AG09319 (cell line): ENCODE measurements at regions not wholly inside any gene's neighbourhood (a gene's known extent, or its start where the extent isn't known, plus 50 kb on each side); places are given as distances from the start of the nearest gene placed in this dataset.

Source experiments
- DNase-seq: peaks from one replicate; pipeline ENCODE4 v3.0.0-alpha.2; 2010; ENCODE audit warnings: low read depth; ENCODE audit errors: extremely low read depth
- TF ChIP-seq, protein P1 (sequence below): IDR thresholded peaks from 2 replicates; pipeline ENCODE4 v1.5.1; 2011; ENCODE audit warnings: low read depth, mild to moderate bottlenecking, inconsistent platforms, low read length, moderate library complexity

DNA sequence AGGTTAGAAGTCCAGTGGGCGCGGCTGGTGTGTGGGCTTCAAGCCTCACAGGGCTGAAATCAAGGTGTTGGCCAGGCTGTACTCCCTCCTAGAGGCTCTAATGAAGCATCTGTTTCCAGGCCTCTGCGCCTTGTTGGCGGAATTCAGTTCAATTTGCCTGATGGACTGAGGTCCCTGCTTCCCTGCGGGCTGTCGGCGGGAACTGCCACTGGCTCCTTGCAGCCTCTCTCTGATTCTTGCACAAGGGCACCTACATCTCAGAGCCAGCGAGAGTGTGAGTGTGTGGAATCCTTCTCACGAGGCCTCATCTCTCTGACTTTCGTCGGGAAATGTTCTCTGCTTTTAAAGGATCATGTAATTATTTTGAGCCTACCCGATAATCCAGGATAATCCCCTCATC is 128.6 kb downstream of the DLEU7 start:
- no peak for DNase-seq
- TF ChIP-seq, protein P1, sequence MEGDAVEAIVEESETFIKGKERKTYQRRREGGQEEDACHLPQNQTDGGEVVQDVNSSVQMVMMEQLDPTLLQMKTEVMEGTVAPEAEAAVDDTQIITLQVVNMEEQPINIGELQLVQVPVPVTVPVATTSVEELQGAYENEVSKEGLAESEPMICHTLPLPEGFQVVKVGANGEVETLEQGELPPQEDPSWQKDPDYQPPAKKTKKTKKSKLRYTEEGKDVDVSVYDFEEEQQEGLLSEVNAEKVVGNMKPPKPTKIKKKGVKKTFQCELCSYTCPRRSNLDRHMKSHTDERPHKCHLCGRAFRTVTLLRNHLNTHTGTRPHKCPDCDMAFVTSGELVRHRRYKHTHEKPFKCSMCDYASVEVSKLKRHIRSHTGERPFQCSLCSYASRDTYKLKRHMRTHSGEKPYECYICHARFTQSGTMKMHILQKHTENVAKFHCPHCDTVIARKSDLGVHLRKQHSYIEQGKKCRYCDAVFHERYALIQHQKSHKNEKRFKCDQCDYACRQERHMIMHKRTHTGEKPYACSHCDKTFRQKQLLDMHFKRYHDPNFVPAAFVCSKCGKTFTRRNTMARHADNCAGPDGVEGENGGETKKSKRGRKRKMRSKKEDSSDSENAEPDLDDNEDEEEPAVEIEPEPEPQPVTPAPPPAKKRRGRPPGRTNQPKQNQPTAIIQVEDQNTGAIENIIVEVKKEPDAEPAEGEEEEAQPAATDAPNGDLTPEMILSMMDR, result no peak

DNA sequence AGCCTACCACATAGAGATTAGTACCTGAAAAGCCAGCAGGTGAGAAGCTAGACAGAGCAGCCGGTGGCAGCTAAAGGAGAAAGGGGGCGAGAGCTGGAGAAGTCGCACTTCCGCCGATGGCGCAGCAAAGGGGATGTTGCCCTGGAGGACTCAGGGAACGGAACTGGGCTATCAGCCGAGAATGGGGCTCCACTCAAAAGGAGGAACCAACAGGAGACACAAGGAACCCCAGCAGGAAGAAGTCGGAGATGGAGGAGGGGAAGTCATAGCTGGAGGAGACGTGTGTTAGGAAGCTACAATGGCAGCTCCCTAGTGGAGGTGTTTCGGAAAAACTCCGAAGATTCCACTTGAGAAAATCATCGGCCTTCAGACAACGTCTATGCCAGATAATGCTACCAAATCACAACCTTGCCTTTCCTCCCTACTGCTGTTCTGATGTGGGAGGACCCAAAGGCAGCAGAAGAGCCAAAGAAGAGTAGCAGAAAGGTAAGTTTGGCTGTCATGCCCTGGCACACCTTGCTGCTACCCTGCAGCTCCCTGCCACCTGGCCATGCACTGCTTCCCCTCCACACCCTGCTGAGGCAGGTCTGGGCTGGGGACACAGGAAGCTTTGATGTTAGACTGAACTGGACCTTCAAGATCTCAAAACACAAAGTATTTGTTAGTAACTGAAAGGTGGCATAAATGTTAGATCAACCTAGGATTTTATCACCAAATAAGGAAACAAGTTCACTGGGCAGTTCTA is 127.9 kb downstream of the DLEU7 start:
- no peak for DNase-seq
- TF ChIP-seq, protein P1, result no peak

DNA sequence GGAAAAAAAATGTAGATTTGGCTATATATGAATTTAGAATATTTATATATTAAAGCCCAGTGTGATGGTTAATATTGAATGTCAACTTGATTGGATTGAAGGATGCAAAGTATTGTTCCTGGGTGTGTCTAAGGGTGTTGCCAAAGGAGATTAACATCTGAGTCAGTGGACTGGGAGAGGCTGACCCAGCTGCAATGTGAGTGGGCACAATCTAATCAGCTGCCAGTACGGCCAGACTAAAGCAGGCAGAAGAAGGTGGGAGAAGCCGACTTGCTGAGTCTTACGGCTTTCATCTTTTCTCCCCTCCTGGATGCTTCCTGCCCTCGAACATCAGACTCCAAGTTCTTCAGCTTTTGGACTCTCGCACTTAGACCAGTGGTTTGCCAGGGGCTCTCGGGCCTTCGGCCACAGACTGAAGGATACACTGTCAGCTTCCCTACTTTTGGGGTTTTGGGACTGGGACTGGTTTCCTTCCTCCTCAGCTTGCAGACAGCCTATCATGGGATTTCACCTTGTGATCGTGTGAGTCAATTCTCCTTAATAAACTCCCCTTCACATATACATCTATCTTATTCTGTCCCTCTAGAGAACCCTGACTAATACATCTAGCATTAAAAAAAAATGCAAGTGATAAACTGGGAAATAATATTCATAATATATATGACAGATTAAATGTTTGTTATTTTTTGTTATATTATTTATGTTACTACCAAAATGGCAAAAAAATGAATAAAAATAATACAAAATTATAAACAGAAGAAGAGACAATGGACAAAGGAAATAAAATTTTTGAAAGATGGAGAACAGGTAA is 122.4 kb downstream of the DLEU7 start:
- TF ChIP-seq, protein P1, result no peak
- no peak for DNase-seq

DNA sequence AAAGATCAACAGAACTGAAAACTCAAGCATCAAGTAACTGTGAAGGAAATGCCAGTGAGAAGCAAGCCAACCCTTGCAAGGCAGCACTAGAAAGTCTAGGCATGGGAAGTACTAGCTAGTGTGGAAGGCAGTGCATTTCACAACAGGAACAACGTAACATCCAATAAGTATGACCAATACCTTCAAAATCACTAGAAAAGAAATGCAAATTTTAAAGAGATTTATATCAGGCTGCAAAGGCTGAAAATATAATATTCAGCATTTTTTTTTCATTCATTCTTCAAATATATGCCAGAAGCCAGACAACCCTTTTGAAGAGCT is 121.9 kb downstream of the DLEU7 start:
- DNase-seq, result no peak

DNA sequence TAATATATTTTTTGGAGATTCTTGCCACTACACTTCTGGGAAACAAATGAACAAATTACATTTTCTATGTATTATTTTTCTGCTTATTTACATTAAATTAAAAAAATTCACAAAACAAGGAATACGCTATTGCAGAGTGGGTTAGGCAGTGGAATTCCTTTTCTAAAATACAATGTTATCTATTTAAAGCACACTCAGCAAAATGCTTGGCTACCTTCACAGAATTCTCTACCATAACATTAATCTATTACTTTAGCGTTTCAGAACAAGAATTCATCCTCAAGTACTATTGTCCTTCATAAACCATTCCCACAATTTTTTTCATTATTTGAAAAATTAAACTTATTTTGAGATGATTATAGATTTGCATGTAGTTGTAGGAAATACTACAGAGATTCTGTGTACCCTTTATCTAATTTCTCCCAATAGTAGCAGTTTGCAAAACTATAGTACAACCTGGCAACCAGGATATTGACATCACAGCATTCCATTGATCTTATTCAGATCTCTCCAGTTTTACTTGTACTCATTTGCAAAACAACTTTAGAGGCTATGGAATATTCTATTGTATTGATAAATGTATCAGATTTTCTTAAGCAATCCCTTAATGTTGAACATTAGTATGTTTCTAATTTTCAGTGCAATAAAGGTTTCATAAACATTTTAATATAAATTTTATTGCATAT is 120.9 kb downstream of the DLEU7 start:
- TF ChIP-seq, protein P1, result no peak
- DNase-seq, result no peak

More for the DNA sequence above, 121.9 kb downstream of the DLEU7 start:
- TF ChIP-seq, protein P1, result no peak

DNA sequence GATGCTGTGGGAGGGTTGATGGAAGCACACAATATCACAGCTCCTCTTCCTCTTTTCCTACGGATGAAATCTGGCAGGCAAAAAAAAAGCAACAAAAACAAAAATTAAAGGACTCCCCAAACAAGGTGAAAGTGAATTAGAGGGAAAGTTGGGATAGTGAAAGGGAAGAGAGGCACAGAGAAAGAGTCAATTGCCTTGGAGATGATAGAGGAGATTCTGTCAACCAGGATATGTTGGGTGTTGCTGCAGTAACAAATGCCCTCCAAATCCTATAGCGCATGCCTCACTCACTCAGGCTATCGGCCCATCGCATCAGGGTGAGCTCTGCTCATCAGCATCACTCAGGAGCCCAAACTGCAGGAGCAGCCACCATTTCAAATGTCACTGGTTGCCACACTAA is 119.1 kb downstream of the DLEU7 start:
- TF ChIP-seq, protein P1, result no peak
- no peak for DNase-seq

DNA sequence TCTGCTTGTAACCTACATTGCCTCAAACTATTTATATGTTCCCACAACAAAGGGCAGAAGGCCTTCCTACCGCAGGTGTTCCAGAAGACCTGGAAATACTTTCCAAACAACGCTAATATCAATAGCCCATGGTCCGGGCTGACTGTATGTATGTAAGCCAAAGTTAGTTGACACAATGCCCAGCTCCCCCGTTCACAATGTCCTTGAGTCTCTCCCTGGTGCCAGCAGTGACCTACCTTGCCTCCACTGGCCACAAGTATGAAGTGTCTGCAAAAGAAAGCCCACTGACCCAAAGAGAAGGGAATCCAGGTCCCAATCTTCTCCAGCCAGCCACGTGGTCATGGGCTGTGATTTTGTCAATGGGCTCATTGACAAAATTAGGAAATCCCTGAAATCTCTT is 118.6 kb downstream of the DLEU7 start:
- TF ChIP-seq, protein P1, result no peak
- no peak for DNase-seq
